Suprapubic skin (tissue), 3 donors: ENCODE measurements at regions not wholly inside any gene's neighbourhood (a gene's known extent, or its start where the extent isn't known, plus 50 kb on each side); places are given as distances from the start of the nearest gene placed in this dataset.

ENCODE experiments used
- POLR2A ChIP-seq, 2 donors: fragments of 450-650 bp; IDR thresholded peaks; one replicate each; pipeline ENCODE4 v1.6.1; 2017; ENCODE audit warnings: antibody characterized with exemption in 2 of 2, mild to moderate bottlenecking in 2 of 2, moderate library complexity in 2 of 2
- TF ChIP-seq, protein P1 (sequence below), 2 donors: fragments of 200-600 bp in 1 of 2; fragments of 450-650 bp in 1 of 2; sonication (generic) in 1 of 2; IDR thresholded peaks; one replicate each; pipeline ENCODE4 v1.5.1; 2016 to 2019; ENCODE audit warnings: antibody characterized with exemption in 2 of 2, mild to moderate bottlenecking in 1 of 2, moderate library complexity in 1 of 2

DNA sequence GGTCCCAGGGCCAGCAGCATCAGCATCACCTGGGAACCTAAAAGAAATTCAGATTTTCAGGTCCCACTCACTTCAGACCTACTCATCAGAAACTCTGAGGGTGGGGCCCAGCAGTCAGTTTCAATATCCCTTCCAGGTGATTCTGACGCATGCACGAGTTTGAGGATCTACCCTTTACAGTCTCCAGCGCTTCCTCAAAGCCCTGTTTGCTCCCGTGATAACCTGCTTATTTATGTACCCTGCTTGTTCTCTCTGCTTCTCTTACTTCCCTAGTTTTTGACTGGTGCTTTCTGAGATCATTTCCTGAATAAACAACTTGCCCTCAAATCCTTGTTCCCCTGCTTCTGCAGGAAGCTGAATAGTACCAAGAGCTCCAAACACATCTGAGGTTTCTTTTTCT is 245.3 kb downstream of the ZNF621 start:
- TF ChIP-seq, protein P1, sequence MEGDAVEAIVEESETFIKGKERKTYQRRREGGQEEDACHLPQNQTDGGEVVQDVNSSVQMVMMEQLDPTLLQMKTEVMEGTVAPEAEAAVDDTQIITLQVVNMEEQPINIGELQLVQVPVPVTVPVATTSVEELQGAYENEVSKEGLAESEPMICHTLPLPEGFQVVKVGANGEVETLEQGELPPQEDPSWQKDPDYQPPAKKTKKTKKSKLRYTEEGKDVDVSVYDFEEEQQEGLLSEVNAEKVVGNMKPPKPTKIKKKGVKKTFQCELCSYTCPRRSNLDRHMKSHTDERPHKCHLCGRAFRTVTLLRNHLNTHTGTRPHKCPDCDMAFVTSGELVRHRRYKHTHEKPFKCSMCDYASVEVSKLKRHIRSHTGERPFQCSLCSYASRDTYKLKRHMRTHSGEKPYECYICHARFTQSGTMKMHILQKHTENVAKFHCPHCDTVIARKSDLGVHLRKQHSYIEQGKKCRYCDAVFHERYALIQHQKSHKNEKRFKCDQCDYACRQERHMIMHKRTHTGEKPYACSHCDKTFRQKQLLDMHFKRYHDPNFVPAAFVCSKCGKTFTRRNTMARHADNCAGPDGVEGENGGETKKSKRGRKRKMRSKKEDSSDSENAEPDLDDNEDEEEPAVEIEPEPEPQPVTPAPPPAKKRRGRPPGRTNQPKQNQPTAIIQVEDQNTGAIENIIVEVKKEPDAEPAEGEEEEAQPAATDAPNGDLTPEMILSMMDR (IDR thresholded peaks at IDR 0.05), result no peak
- TF ChIP-seq POLR2A (IDR thresholded peaks at IDR 0.05), result no peak
